Body of pancreas (tissue), 4 donors: ENCODE measurements at regions not wholly inside any gene's neighbourhood (a gene's known extent, or its start where the extent isn't known, plus 50 kb on each side); places are given as distances from the start of the nearest gene placed in this dataset.

Experiments
- ATAC-seq: fragments of 150-250 bp; one replicate; pipeline ENCODE4 v1.9.1; 2016
- DNase-seq, 4 donors: peaks; one replicate each; pipeline ENCODE4 v3.0.0-alpha.2; 2019
- H3K27ac ChIP-seq, 4 donors: fragments of 200-600 bp; sonication (generic); 1 replicate in 3 of 4; 2 replicates in 1 of 4; pipeline versions ENCODE4 v1.5.1 to v1.6.1; 2016 to 2019; ENCODE audit warnings: mild to moderate bottlenecking in 1 of 4, mixed read lengths in 1 of 4, moderate library complexity in 1 of 4
- H3K27me3 ChIP-seq, 2 donors: fragments of 200-600 bp; sonication (generic); one replicate each; pipeline ENCODE4 v1.6.0; 2016; ENCODE audit warnings: mild to moderate bottlenecking in 1 of 2
- H3K36me3 ChIP-seq, 2 donors: fragments of 200-600 bp; sonication (generic); replicated peaks in 1 of 2; 2 replicates each; pipeline ENCODE4 v1.5.1; 2016; ENCODE audit warnings: low read depth in 2 of 2; ENCODE audit not compliant: insufficient read depth in 1 of 2
- H3K4me1 ChIP-seq: fragments of 200-600 bp; sonication (generic); one replicate; pipeline ENCODE4 v1.6.0; 2016
- H3K4me3 ChIP-seq, 2 donors: fragments of 200-600 bp; sonication (generic); 1 replicate in 1 of 2; 2 replicates in 1 of 2; pipeline ENCODE4 v1.5.1; 2016 to 2019
- H3K9me3 ChIP-seq, 3 donors: fragments of 200-600 bp; sonication (generic); 1 replicate in 2 of 3; 2 replicates in 1 of 3; pipeline ENCODE4 v1.5.1; 2016
- CTCF ChIP-seq, 7 experiments: fragments of 450-650 bp in 4 of 7; fragments of 200-600 bp in 3 of 7; sonication (generic) in 3 of 7; IDR thresholded peaks; one replicate each; pipeline ENCODE4 v1.5.1; 2016 to 2019; ENCODE audit warnings: antibody characterized with exemption in 7 of 7
- POLR2A ChIP-seq, 3 donors: fragments of 450-650 bp; IDR thresholded peaks; one replicate each; pipeline ENCODE4 v1.6.1; 2016; ENCODE audit warnings: antibody characterized with exemption in 3 of 3, mild to moderate bottlenecking in 2 of 3
- WGBS, 2 donors: methylation state at CpG; one replicate each; pipeline ENCODE4 v1.1.5; 2017; 5-methylcytosine and 5-hydroxymethylcytosine counted together
- intact Hi-C: fragments of 100-400 bp; cut with DNase I; formaldehyde crosslinking; loops from one replicate; pipeline ENCODE4 v1.15.1; 2023

GRCh38 chr1:170470121-170470520 is 61.8 kb upstream of the GORAB start:
- intact Hi-C loops = no loop called here
- ATAC-seq (no peak), DNase-seq (no peak)
- WGBS, 2 donors = 12 to 38% methylated on average over 1 of the region's 1 CpG
- Histone ChIP-seq H3K9me3 (no peaks in the 10 kb centered on the region), H3K4me1 (no peaks in the 10 kb centered on the region), H3K4me3 (no peak overlapping the region), H3K27ac (no peak overlapping the region), H3K27me3 (no peaks in the 10 kb centered on the region), H3K36me3 (no peaks in the 10 kb centered on the region)
- TF ChIP-seq POLR2A (IDR thresholded peaks at IDR 0.05) (no peak), CTCF (IDR thresholded peaks at IDR 0.05) (no peak)

- no peak for DNase-seq
- H3K4me3 ChIP-seq = no peak overlapping the region
- WGBS, 2 donors = 26 to 38% methylated on average over 1 of the region's 1 CpG
- no peaks in the 10 kb centered on the region for H3K9me3 ChIP-seq
- no peak for TF ChIP-seq CTCF (IDR thresholded peaks at IDR 0.05)
- no peak for TF ChIP-seq POLR2A (IDR thresholded peaks at IDR 0.05)
- no peak overlapping the region for H3K27ac ChIP-seq
- H3K27me3 ChIP-seq = no peaks in the 10 kb centered on the region
- no peak for ATAC-seq
- no peaks in the 10 kb centered on the region for H3K4me1 ChIP-seq
- intact Hi-C loops = no loop called here
- no peaks in the 10 kb centered on the region for H3K36me3 ChIP-seq
These were observed 60.4 kb upstream of the GORAB start for GRCh38 chr1:170471398-170472053.

- DNase-seq (no peak), ATAC-seq (no peak)
- Histone ChIP-seq H3K27me3 (no peaks in the 10 kb centered on the region), H3K4me1 (no peaks in the 10 kb centered on the region), H3K36me3 (no peaks in the 10 kb centered on the region), H3K4me3 (no peak overlapping the region), H3K27ac (no peak overlapping the region), H3K9me3 (no peaks in the 10 kb centered on the region)
- no peak for TF ChIP-seq CTCF (IDR thresholded peaks at IDR 0.05)
- TF ChIP-seq POLR2A (IDR thresholded peaks at IDR 0.05) = no peak
- intact Hi-C loops = no loop called here
These were observed 51.0 kb upstream of the GORAB start for GRCh38 chr1:170481000-170481399.
